ENCODE measurements at regions not wholly inside any gene's neighbourhood (a gene's known extent, or its start where the extent isn't known, plus 50 kb on each side); places are given as distances from the start of the nearest gene placed in this dataset.
"Not testable (repeated sequence)": the region's sequence is repeated elsewhere in the genome, so short reads cannot be mapped to it uniquely, and the experiment has no call there.

GRCh38 chr4:74505355-74505978 is 60.5 kb downstream of the AREG start:
- H3K27me3 ChIP-seq; H3K9me3 ChIP-seq; intact Hi-C loops (cut with DNase I); H3K4me1 ChIP-seq; H3K36me3 ChIP-seq; DNase-seq: not testable (repeated sequence)
- Histone ChIP-seq H3K27ac (peak overlapping the region in 1 of 4 donors; percentile 13), H3K4me3 (peak overlapping the region in 2 of 4 donors; percentile 8 to 38)
- WGBS, 2 donors: 47 to 83% methylated on average over 1 to 5 of the region's 5 CpGs

GRCh38 chr4:74509363-74509762 is 64.4 kb downstream of the AREG start:
- H3K9me3 ChIP-seq; intact Hi-C loops (cut with DNase I); H3K27ac ChIP-seq; H3K4me1 ChIP-seq; H3K4me3 ChIP-seq; H3K36me3 ChIP-seq; DNase-seq; H3K27me3 ChIP-seq: not testable (repeated sequence)
- 70 to 71% methylated on average over 3 of the region's 3 CpGs for WGBS, 2 donors

- H3K9me3 ChIP-seq: no peaks in the 10 kb centered on the region
- no peaks in the 10 kb centered on the region for H3K36me3 ChIP-seq
- no peaks in the 10 kb centered on the region for H3K4me1 ChIP-seq
- intact Hi-C loops (cut with DNase I): no loop called here
- no peak for TF ChIP-seq POLR2A (IDR thresholded peaks at IDR 0.05)
- no peaks in the 10 kb centered on the region for H3K27me3 ChIP-seq
- H3K4me3 ChIP-seq: no peak overlapping the region
- DNase-seq: no peak
- no peak overlapping the region for H3K27ac ChIP-seq
Measured at GRCh38 chr4:74516303-74516702, 71.4 kb downstream of the AREG start.

- no peaks in the 10 kb centered on the region for H3K27me3 ChIP-seq
- no peak for DNase-seq
- H3K27ac ChIP-seq: no peak overlapping the region
- intact Hi-C loops (cut with DNase I): no loop called here
- TF ChIP-seq POLR2A (IDR thresholded peaks at IDR 0.05) (no peak), CTCF (IDR thresholded peaks at IDR 0.05) (no peak)
- no peak overlapping the region for H3K4me3 ChIP-seq
- no peaks in the 10 kb centered on the region for H3K36me3 ChIP-seq
- WGBS, 2 donors: 77 to 94% methylated on average over 2 to 4 of the region's 4 CpGs
- no peaks in the 10 kb centered on the region for H3K9me3 ChIP-seq
- H3K4me1 ChIP-seq: no peaks in the 10 kb centered on the region
Measured at GRCh38 chr4:74517996-74518395, 73.1 kb downstream of the AREG start.

GRCh38 chr4:74522251-74522991 is 77.5 kb downstream of the AREG start:
- no peaks in the 10 kb centered on the region for H3K36me3 ChIP-seq
- no peaks in the 10 kb centered on the region for H3K27me3 ChIP-seq
- WGBS, 2 donors: 63% methylated on average over 3 of the region's 3 CpGs
- H3K27ac ChIP-seq: no peak overlapping the region
- H3K9me3 ChIP-seq: no peaks in the 10 kb centered on the region
- intact Hi-C loops (cut with DNase I): no loop called here
- H3K4me3 ChIP-seq: no peak overlapping the region
- TF ChIP-seq CTCF (IDR thresholded peaks at IDR 0.05) (no peak), POLR2A (IDR thresholded peaks at IDR 0.05) (no peak)
- H3K4me1 ChIP-seq: no peaks in the 10 kb centered on the region
- DNase-seq: no peak

GRCh38 chr4:74523096-74523495 is 78.2 kb downstream of the AREG start:
- H3K27ac ChIP-seq: no peak overlapping the region
- no peaks in the 10 kb centered on the region for H3K9me3 ChIP-seq
- no peak overlapping the region for H3K4me3 ChIP-seq
- no peaks in the 10 kb centered on the region for H3K27me3 ChIP-seq
- TF ChIP-seq POLR2A (IDR thresholded peaks at IDR 0.05): no peak
- no peak for TF ChIP-seq CTCF (IDR thresholded peaks at IDR 0.05)
- no peaks in the 10 kb centered on the region for H3K36me3 ChIP-seq
- WGBS, 2 donors: 60 to 69% methylated on average over 1 of the region's 1 CpG
- intact Hi-C loops (cut with DNase I): no loop called here
- no peaks in the 10 kb centered on the region for H3K4me1 ChIP-seq
- no peak for DNase-seq
